ENCODE measurements at regions not wholly inside any gene's neighbourhood (a gene's known extent, or its start where the extent isn't known, plus 50 kb on each side); places are given as distances from the start of the nearest gene placed in this dataset.

DNA sequence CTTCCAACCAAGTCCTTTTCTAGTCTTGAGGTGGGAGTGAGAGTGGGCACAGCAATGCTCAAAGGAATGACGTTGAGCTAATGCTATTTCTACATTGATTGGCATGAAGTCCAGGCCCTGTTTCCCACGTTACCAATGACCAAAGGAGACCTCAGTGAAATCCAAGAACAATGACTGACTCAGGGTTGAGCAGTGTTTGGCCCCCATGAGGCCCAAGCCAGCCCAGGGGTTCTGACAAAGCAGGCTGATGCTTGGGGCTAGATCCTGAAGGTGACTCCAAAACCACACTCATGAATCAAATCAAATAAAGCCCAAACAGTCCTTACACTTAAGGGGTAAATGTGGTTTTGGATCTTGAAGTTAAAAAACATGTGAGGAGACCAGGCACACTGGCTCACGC, 278.5 kb upstream of the GJB5 start:
- TF ChIP-seq REST (IDR thresholded peaks at IDR 0.05; ENCODE audit: insufficient replicate concordance, low read depth) (no peak), CTCF (IDR thresholded peaks at IDR 0.05; ENCODE audit: insufficient read depth, low read length) (no peak), POLR2AphosphoS5 (IDR thresholded peaks at IDR 0.05; ENCODE audit: low read depth) (no peak), SPI1 (IDR thresholded peaks at IDR 0.05; ENCODE audit: borderline replicate concordance, low read depth) (no peak), GABPA (IDR thresholded peaks at IDR 0.05; ENCODE audit: low read depth) (no peak)

Measured in HL-60 (cell line).